Tibial nerve (tissue), 4 donors: ENCODE measurements at regions not wholly inside any gene's neighbourhood (a gene's known extent, or its start where the extent isn't known, plus 50 kb on each side); places are given as distances from the start of the nearest gene placed in this dataset.
"Not testable (repeated sequence)": the region's sequence is repeated elsewhere in the genome, so short reads cannot be mapped to it uniquely, and the experiment has no call there.

ENCODE experiments used
- DNase-seq, 2 donors: peaks; one replicate each; pipeline ENCODE4 v3.0.0-alpha.2; 2019; ENCODE audit warnings: low spot score in 2 of 2
- H3K27ac ChIP-seq, 4 donors: fragments of 200-600 bp; sonication (generic) in 3 of 4; one replicate each; pipeline ENCODE4 v1.5.1; 2017 to 2019; ENCODE audit warnings: mild to moderate bottlenecking in 1 of 4
- H3K27me3 ChIP-seq, 2 donors: fragments of 200-600 bp; sonication (generic) in 1 of 2; one replicate each; pipeline versions ENCODE4 v1.5.1 to v1.6.0; 2017 to 2019
- H3K36me3 ChIP-seq, 3 donors: fragments of 200-600 bp; sonication (generic); one replicate each; pipeline ENCODE4 v1.5.1; 2018 to 2019
- H3K4me1 ChIP-seq, 4 donors: fragments of 200-600 bp; sonication (generic) in 3 of 4; one replicate each; pipeline ENCODE4 v1.5.1; 2017 to 2019
- H3K4me3 ChIP-seq, 4 donors: fragments of 200-600 bp; sonication (generic) in 3 of 4; one replicate each; pipeline ENCODE4 v1.5.1; 2017 to 2019; ENCODE audit warnings: mild to moderate bottlenecking in 1 of 4, moderate library complexity in 1 of 4
- H3K9me3 ChIP-seq, 4 donors: fragments of 200-600 bp; sonication (generic) in 3 of 4; one replicate each; pipeline ENCODE4 v1.5.1; 2017 to 2019
- EP300 ChIP-seq, 2 donors: sonication (generic); formaldehyde crosslinking; IDR thresholded peaks; one replicate each; pipeline ENCODE4 v1.6.1; 2017; ENCODE audit warnings: antibody characterized with exemption in 2 of 2, mild to moderate bottlenecking in 1 of 2
- POLR2A ChIP-seq, 2 donors: fragments of 450-650 bp; IDR thresholded peaks; one replicate each; pipeline ENCODE4 v1.6.1; 2017; ENCODE audit warnings: antibody characterized with exemption in 2 of 2, mild to moderate bottlenecking in 2 of 2, moderate library complexity in 2 of 2
- WGBS, 2 donors: methylation state at CpG; one replicate each; pipeline ENCODE4 v1.1.5; 2018; 5-methylcytosine and 5-hydroxymethylcytosine counted together
- TF ChIP-seq, protein P1 (sequence below), 5 experiments: fragments of 200-600 bp in 3 of 5; fragments of 450-650 bp in 2 of 5; sonication (generic) in 3 of 5; IDR thresholded peaks; one replicate each; pipeline ENCODE4 v1.5.1; 2016 to 2019; ENCODE audit warnings: antibody characterized with exemption in 5 of 5, mild to moderate bottlenecking in 3 of 5, moderate library complexity in 2 of 5

GRCh38 chr12:59491877-59492276, 104.0 kb upstream of the SLC16A7 start:
- TF ChIP-seq EP300 (IDR thresholded peaks at IDR 0.05) (no peak), POLR2A (IDR thresholded peaks at IDR 0.05) (no peak)
- TF ChIP-seq, protein P1, sequence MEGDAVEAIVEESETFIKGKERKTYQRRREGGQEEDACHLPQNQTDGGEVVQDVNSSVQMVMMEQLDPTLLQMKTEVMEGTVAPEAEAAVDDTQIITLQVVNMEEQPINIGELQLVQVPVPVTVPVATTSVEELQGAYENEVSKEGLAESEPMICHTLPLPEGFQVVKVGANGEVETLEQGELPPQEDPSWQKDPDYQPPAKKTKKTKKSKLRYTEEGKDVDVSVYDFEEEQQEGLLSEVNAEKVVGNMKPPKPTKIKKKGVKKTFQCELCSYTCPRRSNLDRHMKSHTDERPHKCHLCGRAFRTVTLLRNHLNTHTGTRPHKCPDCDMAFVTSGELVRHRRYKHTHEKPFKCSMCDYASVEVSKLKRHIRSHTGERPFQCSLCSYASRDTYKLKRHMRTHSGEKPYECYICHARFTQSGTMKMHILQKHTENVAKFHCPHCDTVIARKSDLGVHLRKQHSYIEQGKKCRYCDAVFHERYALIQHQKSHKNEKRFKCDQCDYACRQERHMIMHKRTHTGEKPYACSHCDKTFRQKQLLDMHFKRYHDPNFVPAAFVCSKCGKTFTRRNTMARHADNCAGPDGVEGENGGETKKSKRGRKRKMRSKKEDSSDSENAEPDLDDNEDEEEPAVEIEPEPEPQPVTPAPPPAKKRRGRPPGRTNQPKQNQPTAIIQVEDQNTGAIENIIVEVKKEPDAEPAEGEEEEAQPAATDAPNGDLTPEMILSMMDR (IDR thresholded peaks at IDR 0.05) = no peak
- Histone ChIP-seq H3K36me3 (no peaks in the 10 kb centered on the region), H3K27me3 (no peaks in the 10 kb centered on the region), H3K27ac (no peak overlapping the region), H3K9me3 (no peaks in the 10 kb centered on the region), H3K4me1 (no peaks in the 10 kb centered on the region), H3K4me3 (no peak overlapping the region)
- WGBS, 2 donors = 77 to 80% methylated on average over 2 of the region's 2 CpGs
- no peak for DNase-seq

DNA sequence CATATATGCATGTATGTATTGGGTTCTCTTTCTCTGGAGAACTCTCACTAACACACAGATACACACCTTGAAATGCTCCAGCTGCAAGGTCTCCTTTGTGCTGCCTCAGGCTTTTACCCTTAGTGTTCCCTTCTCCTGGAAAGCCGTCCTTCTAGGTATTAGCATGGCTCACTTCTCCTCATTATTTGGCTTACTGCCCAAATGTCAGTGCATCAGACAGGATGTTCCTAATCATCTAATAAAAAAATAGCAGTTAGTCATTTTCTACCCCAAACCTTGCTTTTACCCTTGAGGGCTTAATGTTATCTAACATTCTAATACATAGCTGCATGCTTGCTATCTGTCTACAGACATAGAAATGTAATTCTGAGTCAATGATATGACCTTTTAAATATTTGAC, 109.0 kb upstream of the SLC16A7 start:
- 0% methylated on average over 1 of the region's 1 CpG for WGBS, 2 donors
- H3K4me3 ChIP-seq = no peak overlapping the region
- no peak for DNase-seq
- no peak overlapping the region for H3K27ac ChIP-seq
- H3K4me1 ChIP-seq = no peaks in the 10 kb centered on the region
- no peaks in the 10 kb centered on the region for H3K9me3 ChIP-seq
- no peaks in the 10 kb centered on the region for H3K36me3 ChIP-seq
- no peaks in the 10 kb centered on the region for H3K27me3 ChIP-seq
- no peak for TF ChIP-seq EP300 (IDR thresholded peaks at IDR 0.05)
- no peak for TF ChIP-seq POLR2A (IDR thresholded peaks at IDR 0.05)
- TF ChIP-seq, protein P1 (IDR thresholded peaks at IDR 0.05) = no peak

DNA sequence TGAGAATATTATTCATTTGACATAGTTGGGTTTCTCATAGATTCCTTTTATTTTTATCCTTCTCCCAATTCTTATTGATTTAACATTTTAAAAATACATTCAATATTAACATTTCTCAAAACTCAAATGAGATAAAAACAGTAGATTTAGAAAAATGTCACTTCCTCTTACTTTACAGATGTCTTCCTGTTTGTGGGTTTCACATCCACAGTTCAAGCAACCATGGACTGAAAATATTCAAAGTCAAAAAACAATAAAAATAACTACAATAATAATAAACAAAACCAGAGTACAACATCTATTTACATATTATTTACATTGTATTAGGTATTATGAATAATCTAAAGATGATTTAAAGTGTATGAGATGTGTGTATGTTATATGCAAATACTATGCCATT, 111.3 kb upstream of the SLC16A7 start:
- Histone ChIP-seq H3K4me3 (no peak overlapping the region), H3K27ac (no peak overlapping the region), H3K4me1 (no peaks in the 10 kb centered on the region), H3K9me3 (no peaks in the 10 kb centered on the region), H3K36me3 (no peaks in the 10 kb centered on the region), H3K27me3 (no peaks in the 10 kb centered on the region)
- no peak for DNase-seq
- TF ChIP-seq POLR2A (IDR thresholded peaks at IDR 0.05) = no peak
- no peak for TF ChIP-seq EP300 (IDR thresholded peaks at IDR 0.05)
- TF ChIP-seq, protein P1 (IDR thresholded peaks at IDR 0.05) = no peak

GRCh38 chr12:59474236-59474635, 121.6 kb upstream of the SLC16A7 start:
- H3K36me3 ChIP-seq, H3K4me3 ChIP-seq, DNase-seq, H3K4me1 ChIP-seq, H3K27ac ChIP-seq, H3K9me3 ChIP-seq, H3K27me3 ChIP-seq: not testable (repeated sequence)

- WGBS, 2 donors = 41 to 67% methylated on average over 5 of the region's 5 CpGs
- H3K27me3 ChIP-seq = no peaks in the 10 kb centered on the region
Measured at GRCh38 chr12:59472273-59472672, 123.6 kb upstream of the SLC16A7 start.

More at GRCh38 chr12:59472273-59472672, 123.6 kb upstream of the SLC16A7 start:
- peaks cover 0 to 7% (median 0%) of the 10 kb centered on the region in 4 donors for H3K9me3 ChIP-seq
- TF ChIP-seq EP300 (IDR thresholded peaks at IDR 0.05) = no peak
- TF ChIP-seq, protein P1 (IDR thresholded peaks at IDR 0.05) = no peak
- TF ChIP-seq POLR2A (IDR thresholded peaks at IDR 0.05) = no peak
- H3K4me1 ChIP-seq = no peaks in the 10 kb centered on the region
- DNase-seq = no peak
- H3K36me3 ChIP-seq = no peaks in the 10 kb centered on the region
- no peak overlapping the region for H3K27ac ChIP-seq
- no peak overlapping the region for H3K4me3 ChIP-seq
